Mesenchymal stem cell (in vitro differentiated cells and primary cell): ENCODE measurements at regions not wholly inside any gene's neighbourhood (a gene's known extent, or its start where the extent isn't known, plus 50 kb on each side); places are given as distances from the start of the nearest gene placed in this dataset.
"Not testable (repeated sequence)": the region's sequence is repeated elsewhere in the genome, so short reads cannot be mapped to it uniquely, and the experiment has no call there.

Experiments used
- DNase-seq: peaks from one replicate; pipeline ENCODE4 v3.0.0-alpha.2; 2013
- H2AFZ ChIP-seq: one replicate; pipeline ENCODE4 v1.6.1; 2013; ENCODE audit warnings: low read depth, mild to moderate bottlenecking, control low read depth, inconsistent platforms, low read length, moderate library complexity
- H2AK5ac ChIP-seq: 2 replicates; pipeline ENCODE4 v1.6.1; 2013; ENCODE audit warnings: low read length, moderate library complexity, mild to moderate bottlenecking, inconsistent platforms; ENCODE audit not compliant: severe bottlenecking
- H2BK120ac ChIP-seq: one replicate; pipeline ENCODE4 v1.6.1; 2013; ENCODE audit warnings: low read depth, mild to moderate bottlenecking, inconsistent platforms, low read length, moderate library complexity
- H2BK12ac ChIP-seq, 2 experiments: one replicate each; pipeline ENCODE4 v1.6.1; 2013; ENCODE audit warnings: inconsistent platforms in 2 of 2, low read length in 2 of 2, mild to moderate bottlenecking in 2 of 2, moderate library complexity in 2 of 2, control low read depth in 1 of 2
- H2BK15ac ChIP-seq: one replicate; pipeline ENCODE4 v1.6.1; 2013; ENCODE audit warnings: mild to moderate bottlenecking, low read depth, inconsistent platforms; ENCODE audit not compliant: poor library complexity, severe bottlenecking
- H2BK5ac ChIP-seq: 2 replicates; pipeline ENCODE4 v1.6.1; 2013; ENCODE audit warnings: low read depth, mild to moderate bottlenecking, low read length, control low read depth, inconsistent platforms; ENCODE audit not compliant: poor library complexity, severe bottlenecking
- H3K14ac ChIP-seq, 2 experiments: one replicate each; pipeline ENCODE4 v1.6.1; 2013; ENCODE audit warnings: inconsistent platforms in 2 of 2, low read length in 2 of 2, control low read depth in 1 of 2, mild to moderate bottlenecking in 1 of 2, moderate library complexity in 1 of 2
- H3K18ac ChIP-seq, 2 experiments: one replicate each; pipeline ENCODE4 v1.6.1; 2013; ENCODE audit warnings: inconsistent platforms in 2 of 2, low read length in 2 of 2, control low read depth in 1 of 2, low read depth in 1 of 2, mild to moderate bottlenecking in 1 of 2
- H3K23ac ChIP-seq, 2 experiments: one replicate each; pipeline ENCODE4 v1.6.1; 2013; ENCODE audit warnings: inconsistent platforms in 2 of 2, low read length in 2 of 2, mild to moderate bottlenecking in 2 of 2, moderate library complexity in 2 of 2, control low read depth in 1 of 2
- H3K27ac ChIP-seq: 2 replicates; pipeline ENCODE4 v1.5.1; 2013; ENCODE audit warnings: mild to moderate bottlenecking, moderate library complexity, low read length, control low read depth, inconsistent platforms; ENCODE audit not compliant: poor library complexity, severe bottlenecking
- H3K27me3 ChIP-seq, 2 experiments: 2 replicates each; pipeline versions ENCODE4 v1.6.1 to v1.7.0; 2013; ENCODE audit warnings: low read length in 2 of 2, mild to moderate bottlenecking in 2 of 2, moderate library complexity in 2 of 2, control low read depth in 1 of 2, inconsistent platforms in 1 of 2; ENCODE audit not compliant: control insufficient read depth in 1 of 2, insufficient read depth in 1 of 2
- H3K36me3 ChIP-seq, 2 experiments: 2 replicates each; pipeline versions ENCODE4 v1.6.1 to v1.7.0; 2013; ENCODE audit warnings: low read length in 2 of 2, control low read depth in 1 of 2, inconsistent platforms in 1 of 2, low read depth in 1 of 2, mild to moderate bottlenecking in 1 of 2; ENCODE audit not compliant: insufficient read depth in 2 of 2, control insufficient read depth in 1 of 2
- H3K4ac ChIP-seq, 2 experiments: one replicate each; pipeline ENCODE4 v1.6.1; 2013; ENCODE audit warnings: inconsistent platforms in 2 of 2, low read length in 2 of 2, mild to moderate bottlenecking in 2 of 2, moderate library complexity in 2 of 2, control low read depth in 1 of 2, low read depth in 1 of 2
- H3K4me1 ChIP-seq: 2 replicates; pipeline ENCODE4 v1.6.1; 2013; ENCODE audit warnings: low read depth, low read length, control low read depth; ENCODE audit not compliant: control insufficient read depth, insufficient read depth
- H3K4me2 ChIP-seq: 2 replicates; pipeline ENCODE4 v1.6.1; 2013; ENCODE audit warnings: low read length, mild to moderate bottlenecking, inconsistent platforms; ENCODE audit not compliant: poor library complexity, severe bottlenecking
- H3K4me3 ChIP-seq, 2 experiments: 2 replicates each; pipeline versions ENCODE4 v1.5.1 to v1.7.0; 2013; ENCODE audit warnings: low read length in 2 of 2, mild to moderate bottlenecking in 2 of 2, control low read depth in 1 of 2, low read depth in 1 of 2; ENCODE audit not compliant: insufficient read depth in 1 of 2
- H3K79me1 ChIP-seq: replicated peaks from 2 replicates; pipeline ENCODE4 v1.6.1; 2013; ENCODE audit warnings: mild to moderate bottlenecking, control low read depth, low read length, inconsistent platforms; ENCODE audit not compliant: poor library complexity, severe bottlenecking
- H3K9ac ChIP-seq: 2 replicates; pipeline ENCODE4 v1.7.0; 2013; ENCODE audit warnings: mild to moderate bottlenecking, low read length, moderate library complexity
- H3K9me3 ChIP-seq: 2 replicates; pipeline ENCODE4 v1.7.0; 2013; ENCODE audit warnings: mild to moderate bottlenecking, low read length; ENCODE audit not compliant: control insufficient read depth
- H4K8ac ChIP-seq: one replicate; pipeline ENCODE4 v1.6.1; 2013; ENCODE audit warnings: inconsistent platforms, mild to moderate bottlenecking, low read length, moderate library complexity
- H4K91ac ChIP-seq: one replicate; pipeline ENCODE4 v1.6.1; 2013; ENCODE audit warnings: mild to moderate bottlenecking, low read length, inconsistent platforms
- WGBS: methylation state at CpG from one replicate; pipeline ENCODE4 v1.1.7; 2013; ENCODE audit warnings: mixed read lengths; 5-methylcytosine and 5-hydroxymethylcytosine counted together

DNA sequence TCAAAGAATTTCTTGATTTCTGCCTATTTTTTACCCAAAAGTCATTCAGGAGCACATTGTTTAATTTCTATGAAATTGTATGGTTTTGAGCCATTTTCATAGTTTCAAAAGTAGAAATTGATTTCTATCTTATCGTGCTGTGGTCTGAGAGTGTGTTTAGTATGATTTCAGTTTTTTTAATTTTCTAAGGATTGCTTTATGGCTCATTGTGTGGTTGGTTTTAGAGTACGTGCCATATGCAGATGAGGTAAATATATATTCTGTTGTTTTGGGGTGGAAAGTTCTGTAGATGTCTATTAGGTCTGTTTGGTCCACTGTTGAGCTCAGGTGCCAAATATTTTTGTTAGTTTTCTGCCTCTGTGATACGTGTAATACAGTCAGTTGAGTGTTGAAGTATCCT is 487.1 kb upstream of the CBLB start:
- Histone ChIP-seq H3K4me1 (peaks cover 3% of the 10 kb centered on the region), H4K8ac (no peak overlapping the region), H3K27ac (no peak overlapping the region), H3K4ac (no peak overlapping the region), H3K36me3 (no peaks in the 10 kb centered on the region), H2BK120ac (no peak overlapping the region), H2BK15ac (no peak overlapping the region), H3K4me2 (no peak overlapping the region), H3K18ac (no peak overlapping the region), H4K91ac (no peak overlapping the region), H3K9me3 (no peaks in the 10 kb centered on the region), H2AFZ (no peak overlapping the region), H2AK5ac (no peak overlapping the region), H2BK12ac (no peak overlapping the region), H3K4me3 (no peak overlapping the region), H3K9ac (no peak overlapping the region), H3K14ac (no peak overlapping the region), H3K23ac (no peak overlapping the region), H3K27me3 (no peaks in the 10 kb centered on the region), H2BK5ac (no peak overlapping the region), H3K79me1 (no peaks in the 10 kb centered on the region)
- WGBS, result 92% methylated on average over 3 of the region's 3 CpGs
- DNase-seq, result no peak

DNA sequence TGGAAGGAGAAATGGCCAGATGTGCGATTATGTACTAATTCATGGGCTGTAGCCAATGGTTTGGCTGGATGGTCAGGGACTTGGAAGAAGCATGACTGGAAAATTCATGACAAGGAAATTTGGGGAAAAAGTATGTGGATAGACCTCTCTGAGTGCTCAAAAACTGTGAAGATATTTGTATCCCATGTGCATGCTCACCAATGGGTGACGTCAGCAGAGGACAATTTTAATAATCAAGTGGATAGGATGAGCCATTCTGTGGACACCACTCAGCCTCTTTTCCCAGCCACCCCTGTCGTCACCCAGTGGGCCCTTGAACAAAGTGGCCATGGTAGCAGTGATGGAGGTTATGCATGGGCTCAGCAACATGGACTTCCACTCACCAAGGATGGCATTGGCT is 490.9 kb upstream of the CBLB start:
- DNase-seq, result no peak
- H2AFZ ChIP-seq, result no peak overlapping the region
- no peak overlapping the region for H3K27ac ChIP-seq
- no peaks in the 10 kb centered on the region for H3K79me1 ChIP-seq
- no peak overlapping the region for H2BK15ac ChIP-seq
- H2BK12ac ChIP-seq, result no peak overlapping the region
- H3K36me3 ChIP-seq, result no peaks in the 10 kb centered on the region
- no peak overlapping the region for H3K4me2 ChIP-seq
- no peak overlapping the region for H3K23ac ChIP-seq
- H3K9me3 ChIP-seq, result no peaks in the 10 kb centered on the region
- WGBS, result 89% methylated on average over 3 of the region's 3 CpGs
- no peak overlapping the region for H3K18ac ChIP-seq
- no peak overlapping the region for H3K9ac ChIP-seq
- H3K4me3 ChIP-seq, result no peak overlapping the region
- H2BK120ac ChIP-seq, result no peak overlapping the region
- no peak overlapping the region for H3K4ac ChIP-seq
- H3K4me1 ChIP-seq, result peaks cover 3% of the 10 kb centered on the region
- no peak overlapping the region for H4K91ac ChIP-seq
- H3K27me3 ChIP-seq, result no peaks in the 10 kb centered on the region
- H3K14ac ChIP-seq, result no peak overlapping the region
- no peak overlapping the region for H4K8ac ChIP-seq
- no peak overlapping the region for H2AK5ac ChIP-seq
- H2BK5ac ChIP-seq, result no peak overlapping the region

DNA sequence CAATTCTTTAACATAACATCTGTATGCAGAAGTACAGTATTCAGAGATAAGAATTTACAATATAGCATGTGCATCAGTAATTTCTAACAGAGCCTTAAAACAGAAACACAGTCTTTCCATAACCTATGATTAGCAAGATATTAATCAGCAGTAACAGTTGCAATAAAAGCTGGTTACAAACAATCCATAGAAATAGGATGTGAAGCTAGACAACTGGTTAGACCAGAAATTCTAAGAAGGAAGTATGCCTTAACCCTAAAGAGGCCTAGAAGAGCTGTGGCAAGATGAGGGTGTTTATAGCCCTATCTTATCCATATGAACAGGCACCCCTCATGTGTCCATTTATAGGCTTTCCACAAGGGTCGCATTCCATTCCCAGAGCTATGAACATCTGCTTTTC is 492.1 kb upstream of the CBLB start:
- not testable (repeated sequence) for H2BK12ac ChIP-seq, H3K23ac ChIP-seq, H3K9ac ChIP-seq, H3K9me3 ChIP-seq, H3K4me3 ChIP-seq, H3K14ac ChIP-seq, H3K36me3 ChIP-seq, H3K27ac ChIP-seq, H3K4me2 ChIP-seq, H2AK5ac ChIP-seq, H3K79me1 ChIP-seq, H3K18ac ChIP-seq, H2BK120ac ChIP-seq, H3K27me3 ChIP-seq, H4K8ac ChIP-seq, DNase-seq, H4K91ac ChIP-seq, H3K4me1 ChIP-seq, H2BK15ac ChIP-seq, H2AFZ ChIP-seq, H3K4ac ChIP-seq, H2BK5ac ChIP-seq
- WGBS, result no CpG with 5 or more reads among the region's 1 CpG

DNA sequence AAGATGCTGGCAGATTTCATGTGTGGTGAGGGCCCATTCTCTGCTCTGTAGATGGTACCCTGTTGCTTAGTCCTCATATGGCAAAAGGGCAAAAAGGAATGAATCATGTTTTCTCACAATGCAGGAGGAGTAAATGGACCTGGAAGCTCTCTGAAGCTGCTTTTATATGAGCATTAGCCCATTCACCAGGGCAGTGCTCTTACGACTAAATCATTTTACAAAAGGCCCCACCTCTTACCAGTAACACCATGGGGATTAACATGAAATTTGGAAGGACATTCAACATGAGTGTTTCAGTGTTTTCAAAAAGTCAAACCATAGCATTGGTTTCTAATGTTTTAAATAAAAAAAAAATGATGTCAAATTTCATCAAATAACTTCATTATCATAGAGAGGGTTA is 495.7 kb upstream of the CBLB start:
- Histone ChIP-seq H3K18ac (no peak overlapping the region), H3K4ac (no peak overlapping the region), H3K4me2 (no peak overlapping the region), H3K4me3 (no peak overlapping the region), H3K27me3 (no peaks in the 10 kb centered on the region), H3K27ac (no peak overlapping the region), H3K9ac (no peak overlapping the region), H2AK5ac (no peak overlapping the region), H2AFZ (no peak overlapping the region), H4K91ac (no peak overlapping the region), H3K23ac (no peak overlapping the region), H4K8ac (no peak overlapping the region), H3K36me3 (no peaks in the 10 kb centered on the region), H2BK5ac (no peak overlapping the region), H3K14ac (no peak overlapping the region), H3K79me1 (no peaks in the 10 kb centered on the region), H2BK15ac (no peak overlapping the region), H2BK12ac (no peak overlapping the region), H3K9me3 (no peaks in the 10 kb centered on the region), H2BK120ac (no peak overlapping the region), H3K4me1 (no peaks in the 10 kb centered on the region)
- DNase-seq, result no peak
- WGBS, result no CpG with 5 or more reads among the region's 1 CpG
